ENCODE measurements at regions not wholly inside any gene's neighbourhood (a gene's known extent, or its start where the extent isn't known, plus 50 kb on each side); places are given as distances from the start of the nearest gene placed in this dataset.

GRCh38 chr16:51242296-51242994, 91.4 kb upstream of the SALL1 start:
- intact Hi-C loops (cut with micrococcal nuclease) = no loop called here
- POLR2A ChIA-PET = interaction anchor here (0.9 kb wide), 1 partner anchor 19 kb away, joined by 3 read pairs; no protein-coding TSS in a partner anchor

GRCh38 chr16:51239196-51239595, 88.1 kb upstream of the SALL1 start:
- intact Hi-C loops (cut with micrococcal nuclease) = no loop called here
- Mint-ChIP-seq H3K4me3 (ENCODE audit: unreplicated experiment) (no peak overlapping the region), H3K27me3 (ENCODE audit: insufficient read depth, unreplicated experiment) (peaks cover 34% of the 10 kb centered on the region)

More at GRCh38 chr16:51242296-51242994, 91.4 kb upstream of the SALL1 start:
- BruUV-seq (replicated peaks) = no TSS peak
- Mint-ChIP-seq H3K27me3 (ENCODE audit: insufficient read depth, unreplicated experiment) (peaks cover 34% of the 10 kb centered on the region), H3K36me3 (ENCODE audit: insufficient read depth, unreplicated experiment) (no peaks in the 10 kb centered on the region), H3K4me1 (ENCODE audit: insufficient read depth, unreplicated experiment) (peaks cover 12% of the 10 kb centered on the region), H3K4me3 (ENCODE audit: unreplicated experiment) (no peak overlapping the region), H3K27ac (ENCODE audit: low read depth, unreplicated experiment) (no peak overlapping the region), H3K9me3 (ENCODE audit: unreplicated experiment) (peaks cover 14% of the 10 kb centered on the region)
- DNase-seq (ENCODE audit: unreplicated experiment) = no peak
- CTCF ChIA-PET = no interaction called here
- TF ChIP-seq CTCF (IDR thresholded peaks at IDR 0.05; ENCODE audit: unreplicated experiment) = no peak

GRCh38 chr16:51237861-51238378, 86.8 kb upstream of the SALL1 start:
- BruUV-seq (replicated peaks) = no TSS peak
- intact Hi-C loops (cut with micrococcal nuclease) = no loop called here
- no peaks in the 10 kb centered on the region for H3K4me1 Mint-ChIP-seq (ENCODE audit: insufficient read depth, unreplicated experiment)
- no peaks in the 10 kb centered on the region for H3K36me3 Mint-ChIP-seq (ENCODE audit: insufficient read depth, unreplicated experiment)
- no peak for TF ChIP-seq CTCF (IDR thresholded peaks at IDR 0.05; ENCODE audit: unreplicated experiment)
- no peak overlapping the region for H3K27ac Mint-ChIP-seq (ENCODE audit: low read depth, unreplicated experiment)
- H3K27me3 Mint-ChIP-seq (ENCODE audit: insufficient read depth, unreplicated experiment) = peaks cover 34% of the 10 kb centered on the region
- H3K4me3 Mint-ChIP-seq (ENCODE audit: unreplicated experiment) = no peak overlapping the region
- CTCF ChIA-PET = interaction anchor here (0.6 kb wide), 1 partner anchor 133 kb away, joined by 3 read pairs; no protein-coding TSS in a partner anchor
- POLR2A ChIA-PET = interaction anchor here (0.9 kb wide), 1 partner anchor 26 kb away, joined by 3 read pairs; no protein-coding TSS in a partner anchor
- H3K9me3 Mint-ChIP-seq (ENCODE audit: unreplicated experiment) = peaks cover 14% of the 10 kb centered on the region
- no peak for DNase-seq (ENCODE audit: unreplicated experiment)

More at GRCh38 chr16:51239196-51239595, 88.1 kb upstream of the SALL1 start:
- peaks cover 7% of the 10 kb centered on the region for H3K4me1 Mint-ChIP-seq (ENCODE audit: insufficient read depth, unreplicated experiment)
- ChIA-PET POLR2A (no interaction called here), CTCF (no interaction called here)
- no TSS peak for BruUV-seq (replicated peaks)
- H3K9me3 Mint-ChIP-seq (ENCODE audit: unreplicated experiment) = peaks cover 14% of the 10 kb centered on the region
- no peak for DNase-seq (ENCODE audit: unreplicated experiment)
- H3K27ac Mint-ChIP-seq (ENCODE audit: low read depth, unreplicated experiment) = no peak overlapping the region
- TF ChIP-seq CTCF (IDR thresholded peaks at IDR 0.05; ENCODE audit: unreplicated experiment) = no peak
- H3K36me3 Mint-ChIP-seq (ENCODE audit: insufficient read depth, unreplicated experiment) = no peaks in the 10 kb centered on the region

GRCh38 chr16:51237207-51237606, 86.1 kb upstream of the SALL1 start:
- no peak overlapping the region for H3K27ac Mint-ChIP-seq (ENCODE audit: low read depth, unreplicated experiment)
- no peak for TF ChIP-seq CTCF (IDR thresholded peaks at IDR 0.05; ENCODE audit: unreplicated experiment)
- BruUV-seq (replicated peaks) = no TSS peak
- no peak for DNase-seq (ENCODE audit: unreplicated experiment)
- no peaks in the 10 kb centered on the region for H3K4me1 Mint-ChIP-seq (ENCODE audit: insufficient read depth, unreplicated experiment)
- H3K27me3 Mint-ChIP-seq (ENCODE audit: insufficient read depth, unreplicated experiment) = peaks cover 30% of the 10 kb centered on the region
- CTCF ChIA-PET = no interaction called here
- H3K36me3 Mint-ChIP-seq (ENCODE audit: insufficient read depth, unreplicated experiment) = no peaks in the 10 kb centered on the region
- intact Hi-C loops (cut with micrococcal nuclease) = no loop called here
- peaks cover 14% of the 10 kb centered on the region for H3K9me3 Mint-ChIP-seq (ENCODE audit: unreplicated experiment)
- H3K4me3 Mint-ChIP-seq (ENCODE audit: unreplicated experiment) = no peak overlapping the region
- POLR2A ChIA-PET = no interaction called here
